Type B pancreatic cell (in vitro differentiated cells): ENCODE measurements at regions not wholly inside any gene's neighbourhood (a gene's known extent, or its start where the extent isn't known, plus 50 kb on each side); places are given as distances from the start of the nearest gene placed in this dataset.

ENCODE experiments used
- DNase-seq: peaks from one replicate; pipeline ENCODE4 v3.0.0; 2021; ENCODE audit warnings: mixed read lengths; ENCODE audit not compliant: unreplicated experiment; ENCODE audit errors: extremely low spot score
- H3K27ac Mint-ChIP-seq: 2 replicates; pipeline ENCODE4 v1.8.0; 2021; ENCODE audit warnings: mild to moderate bottlenecking, mixed read lengths
- H3K27me3 Mint-ChIP-seq: 2 replicates; pipeline ENCODE4 v1.8.0; 2021; ENCODE audit warnings: mixed read lengths
- H3K36me3 Mint-ChIP-seq: 2 replicates; pipeline ENCODE4 v1.8.0; 2021; ENCODE audit warnings: mixed read lengths
- H3K4me1 Mint-ChIP-seq: one replicate; pipeline ENCODE4 v1.8.0; 2021; ENCODE audit warnings: mixed read lengths; ENCODE audit not compliant: unreplicated experiment
- H3K4me3 Mint-ChIP-seq: 2 replicates; pipeline ENCODE4 v1.8.0; 2021; ENCODE audit warnings: mild to moderate bottlenecking, mixed read lengths
- H3K9me3 Mint-ChIP-seq: 2 replicates; pipeline ENCODE4 v1.8.0; 2021; ENCODE audit warnings: mixed read lengths
- TF ChIP-seq, protein P1 (sequence below): fragments of 200-600 bp; sonication (generic); conservative IDR thresholded peaks from 2 replicates; pipeline ENCODE4 v1.5.0; 2021; ENCODE audit warnings: antibody characterized with exemption, mild to moderate bottlenecking

DNA sequence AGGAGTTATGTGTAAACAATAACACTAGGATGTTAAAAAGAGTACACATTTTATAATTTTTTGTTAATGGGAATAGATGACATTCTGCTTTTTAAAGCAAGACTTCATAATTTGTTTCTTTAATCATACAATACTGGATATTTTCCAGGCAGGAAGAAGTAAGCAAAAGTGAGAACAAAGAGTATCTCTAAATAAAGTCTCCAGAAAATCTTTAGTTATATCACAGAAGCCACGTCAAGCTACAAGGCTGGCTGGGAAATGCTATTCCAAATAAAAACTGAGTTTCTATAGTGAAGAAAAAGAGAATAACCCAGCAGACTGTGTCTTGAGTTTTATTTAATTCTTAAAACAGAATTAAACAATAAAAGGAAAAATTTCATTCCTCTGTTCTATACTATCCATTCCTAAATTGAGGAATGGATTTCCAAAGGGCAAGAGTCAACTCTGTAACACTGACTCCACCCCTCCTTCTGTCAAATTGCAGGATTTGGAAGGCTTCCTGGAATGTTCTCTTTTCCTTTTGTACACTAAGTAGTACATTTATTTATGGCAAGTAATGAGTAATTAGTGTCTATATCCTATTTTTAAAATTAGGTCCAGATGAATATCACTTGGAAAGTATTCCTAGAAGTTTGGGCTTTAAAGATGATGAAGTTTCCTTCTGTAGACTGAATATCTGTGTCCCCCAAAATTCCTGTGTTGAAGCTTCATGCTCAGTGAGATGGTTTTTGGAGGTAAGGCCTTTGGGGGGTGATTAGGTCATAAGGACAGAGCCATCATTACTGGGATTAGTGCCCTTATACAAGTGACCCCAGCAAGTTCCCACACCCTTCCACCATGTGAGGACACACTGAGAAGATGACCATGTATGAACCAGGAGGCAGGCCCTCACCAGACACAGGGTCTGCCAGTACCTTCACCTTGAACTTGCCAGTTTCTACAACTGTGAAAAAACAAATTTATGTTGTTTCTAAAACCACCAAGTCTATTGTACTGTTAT is 290.9 kb downstream of the CRPPA start:
- no peaks in the 10 kb centered on the region for H3K27me3 Mint-ChIP-seq
- H3K36me3 Mint-ChIP-seq, result no peaks in the 10 kb centered on the region
- no peak overlapping the region for H3K4me3 Mint-ChIP-seq
- peaks cover 12% of the 10 kb centered on the region for H3K4me1 Mint-ChIP-seq
- TF ChIP-seq, protein P1, sequence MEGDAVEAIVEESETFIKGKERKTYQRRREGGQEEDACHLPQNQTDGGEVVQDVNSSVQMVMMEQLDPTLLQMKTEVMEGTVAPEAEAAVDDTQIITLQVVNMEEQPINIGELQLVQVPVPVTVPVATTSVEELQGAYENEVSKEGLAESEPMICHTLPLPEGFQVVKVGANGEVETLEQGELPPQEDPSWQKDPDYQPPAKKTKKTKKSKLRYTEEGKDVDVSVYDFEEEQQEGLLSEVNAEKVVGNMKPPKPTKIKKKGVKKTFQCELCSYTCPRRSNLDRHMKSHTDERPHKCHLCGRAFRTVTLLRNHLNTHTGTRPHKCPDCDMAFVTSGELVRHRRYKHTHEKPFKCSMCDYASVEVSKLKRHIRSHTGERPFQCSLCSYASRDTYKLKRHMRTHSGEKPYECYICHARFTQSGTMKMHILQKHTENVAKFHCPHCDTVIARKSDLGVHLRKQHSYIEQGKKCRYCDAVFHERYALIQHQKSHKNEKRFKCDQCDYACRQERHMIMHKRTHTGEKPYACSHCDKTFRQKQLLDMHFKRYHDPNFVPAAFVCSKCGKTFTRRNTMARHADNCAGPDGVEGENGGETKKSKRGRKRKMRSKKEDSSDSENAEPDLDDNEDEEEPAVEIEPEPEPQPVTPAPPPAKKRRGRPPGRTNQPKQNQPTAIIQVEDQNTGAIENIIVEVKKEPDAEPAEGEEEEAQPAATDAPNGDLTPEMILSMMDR, result no peak
- peaks cover 4% of the 10 kb centered on the region for H3K9me3 Mint-ChIP-seq
- no peak for DNase-seq
- peak overlapping the region; percentile 56 for H3K27ac Mint-ChIP-seq

DNA sequence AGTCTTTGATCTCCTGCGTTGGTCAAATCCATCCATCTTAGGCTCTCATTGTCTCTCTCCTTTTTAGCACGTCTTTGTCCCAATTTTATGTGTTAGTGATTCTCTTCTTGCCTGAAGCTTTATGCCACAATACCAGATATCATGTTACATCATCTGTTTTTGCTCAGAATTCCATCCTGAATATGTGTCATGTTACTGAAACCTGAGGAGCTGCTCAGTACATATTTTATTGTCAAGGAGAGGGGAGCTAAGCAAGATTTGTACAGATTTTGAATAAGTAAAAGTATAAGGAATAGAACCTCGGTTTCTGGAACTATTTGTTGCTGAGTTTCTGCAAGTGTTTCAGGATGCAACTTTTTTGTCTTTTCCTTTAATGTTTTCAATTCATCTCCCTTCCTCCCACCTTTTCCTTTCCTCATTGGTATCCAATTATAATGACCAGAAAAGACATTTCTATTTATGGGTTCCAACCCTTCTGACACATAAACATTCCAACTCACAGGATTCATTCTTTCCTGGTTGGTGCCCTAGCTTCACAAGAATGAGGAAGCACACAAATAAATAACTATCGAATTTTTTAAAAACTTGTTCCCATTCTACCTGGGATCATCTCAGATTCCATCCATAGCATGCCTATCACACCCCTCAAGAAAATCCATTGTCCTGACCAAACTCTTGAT is 291.8 kb downstream of the CRPPA start:
- peak overlapping the region; percentile 4 for H3K4me3 Mint-ChIP-seq
- peaks cover 12% of the 10 kb centered on the region for H3K4me1 Mint-ChIP-seq
- H3K27ac Mint-ChIP-seq, result peak overlapping the region; percentile 56
- TF ChIP-seq, protein P1, result no peak
- H3K27me3 Mint-ChIP-seq, result no peaks in the 10 kb centered on the region
- H3K9me3 Mint-ChIP-seq, result peaks cover 4% of the 10 kb centered on the region
- DNase-seq, result no peak
- H3K36me3 Mint-ChIP-seq, result no peaks in the 10 kb centered on the region

DNA sequence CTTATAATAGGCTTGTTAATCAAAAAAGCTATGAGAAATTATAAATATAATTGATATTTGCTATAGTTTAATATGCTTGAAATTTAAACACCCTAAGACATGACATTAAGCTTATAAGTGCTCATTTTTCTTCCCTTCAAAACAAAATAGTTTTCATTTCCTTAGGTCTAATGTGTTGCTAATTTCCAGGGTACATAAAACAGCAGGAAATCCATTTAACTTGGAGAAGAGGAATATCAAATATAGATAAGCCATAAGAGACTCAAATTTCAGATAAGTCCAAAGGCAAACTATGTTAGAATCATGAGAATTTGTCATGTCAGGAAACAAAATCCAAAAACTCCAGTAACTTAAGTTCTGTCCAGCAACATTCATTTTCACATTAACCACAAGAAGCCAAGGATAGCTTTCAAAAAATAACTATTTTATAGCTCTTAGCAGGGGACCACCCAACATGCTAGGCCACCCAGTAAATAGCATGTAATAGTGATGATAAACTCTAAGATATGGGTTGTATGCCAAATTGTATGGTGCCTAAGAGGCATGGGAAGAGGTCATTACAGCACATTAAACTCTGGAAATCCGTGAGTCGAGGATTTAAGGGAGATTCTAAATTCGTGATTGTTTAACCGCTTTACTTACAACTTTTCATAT is 298.1 kb downstream of the CRPPA start:
- H3K4me1 Mint-ChIP-seq, result peaks cover 4% of the 10 kb centered on the region
- H3K27me3 Mint-ChIP-seq, result no peaks in the 10 kb centered on the region
- no peak overlapping the region for H3K4me3 Mint-ChIP-seq
- peaks cover 3% of the 10 kb centered on the region for H3K36me3 Mint-ChIP-seq
- DNase-seq, result no peak
- TF ChIP-seq, protein P1, result no peak
- H3K9me3 Mint-ChIP-seq, result peaks cover 4% of the 10 kb centered on the region
- H3K27ac Mint-ChIP-seq, result no peak overlapping the region

DNA sequence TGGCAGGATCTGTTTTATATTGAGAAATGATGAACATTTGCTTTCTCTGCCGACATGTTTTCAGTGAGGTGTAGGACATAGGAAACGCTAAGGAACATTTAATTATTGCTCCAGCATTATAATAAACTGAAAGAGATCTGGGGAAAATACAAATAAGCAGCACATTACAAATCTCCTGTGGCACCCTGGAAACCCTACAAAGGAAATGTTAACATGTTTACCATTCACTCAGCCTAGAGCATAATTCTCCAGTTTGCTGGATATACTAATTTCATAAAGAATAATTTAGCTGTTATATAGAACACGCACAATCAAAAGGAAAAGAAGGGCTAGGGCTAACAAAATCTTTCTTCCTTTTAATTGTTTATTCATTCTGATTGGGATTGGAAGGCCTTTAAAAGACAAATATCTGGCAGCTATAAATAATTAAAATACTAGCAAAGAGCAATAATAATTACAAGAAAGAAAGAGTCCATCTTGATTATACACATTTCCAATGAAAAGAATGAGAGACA is 299.4 kb downstream of the CRPPA start:
- H3K27ac Mint-ChIP-seq, result no peak overlapping the region
- H3K27me3 Mint-ChIP-seq, result no peaks in the 10 kb centered on the region
- peaks cover 3% of the 10 kb centered on the region for H3K36me3 Mint-ChIP-seq
- H3K4me3 Mint-ChIP-seq, result no peak overlapping the region
- no peak for DNase-seq
- H3K4me1 Mint-ChIP-seq, result peaks cover 4% of the 10 kb centered on the region
- peaks cover 4% of the 10 kb centered on the region for H3K9me3 Mint-ChIP-seq
- TF ChIP-seq, protein P1, result no peak

DNA sequence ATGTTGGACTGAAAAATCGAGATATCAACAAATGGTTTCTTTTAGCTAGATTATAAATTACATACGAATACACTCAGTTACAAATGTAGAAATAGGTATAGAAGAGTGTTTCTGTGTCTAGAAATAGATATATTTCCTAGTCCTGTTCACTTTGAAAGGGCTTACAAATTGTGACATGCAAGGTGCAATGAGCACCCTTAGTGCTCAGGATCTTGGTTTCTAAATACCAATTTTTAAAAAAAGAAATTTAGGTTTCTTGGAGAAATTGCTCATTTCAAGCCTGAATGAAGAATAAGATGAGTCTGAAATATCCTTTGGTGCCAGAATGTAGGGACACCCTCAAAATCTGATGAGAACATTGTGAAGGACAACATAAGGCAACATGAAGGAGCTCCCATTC is 306.0 kb downstream of the CRPPA start:
- no peaks in the 10 kb centered on the region for H3K27me3 Mint-ChIP-seq
- no peaks in the 10 kb centered on the region for H3K4me1 Mint-ChIP-seq
- H3K27ac Mint-ChIP-seq, result no peak overlapping the region
- peaks cover 5% of the 10 kb centered on the region for H3K9me3 Mint-ChIP-seq
- H3K4me3 Mint-ChIP-seq, result no peak overlapping the region
- TF ChIP-seq, protein P1, result no peak
- no peaks in the 10 kb centered on the region for H3K36me3 Mint-ChIP-seq
- DNase-seq, result no peak
